ENCODE measurements at regions not wholly inside any gene's neighbourhood (a gene's known extent, or its start where the extent isn't known, plus 50 kb on each side); places are given as distances from the start of the nearest gene placed in this dataset.

DNA sequence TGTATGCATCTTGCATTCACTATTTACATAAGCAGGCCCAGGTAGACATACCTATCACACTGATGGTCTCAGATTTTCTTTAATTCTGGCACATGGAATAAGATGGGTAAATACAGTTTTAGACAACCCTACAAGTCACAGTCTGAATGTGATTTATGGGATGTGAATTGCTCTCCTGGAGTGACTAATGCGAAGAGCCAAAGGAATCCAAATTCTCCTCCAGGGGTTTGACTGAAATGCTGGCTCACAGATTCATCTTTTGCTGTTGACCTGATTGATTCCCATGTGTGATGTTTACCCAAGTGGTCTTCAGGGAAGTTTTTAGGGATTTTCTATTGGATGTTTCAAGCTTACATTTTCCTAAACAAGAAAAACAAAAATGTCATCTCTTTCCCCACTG, 277.9 kb upstream of the MON1B start:
- TF ChIP-seq, protein P1, sequence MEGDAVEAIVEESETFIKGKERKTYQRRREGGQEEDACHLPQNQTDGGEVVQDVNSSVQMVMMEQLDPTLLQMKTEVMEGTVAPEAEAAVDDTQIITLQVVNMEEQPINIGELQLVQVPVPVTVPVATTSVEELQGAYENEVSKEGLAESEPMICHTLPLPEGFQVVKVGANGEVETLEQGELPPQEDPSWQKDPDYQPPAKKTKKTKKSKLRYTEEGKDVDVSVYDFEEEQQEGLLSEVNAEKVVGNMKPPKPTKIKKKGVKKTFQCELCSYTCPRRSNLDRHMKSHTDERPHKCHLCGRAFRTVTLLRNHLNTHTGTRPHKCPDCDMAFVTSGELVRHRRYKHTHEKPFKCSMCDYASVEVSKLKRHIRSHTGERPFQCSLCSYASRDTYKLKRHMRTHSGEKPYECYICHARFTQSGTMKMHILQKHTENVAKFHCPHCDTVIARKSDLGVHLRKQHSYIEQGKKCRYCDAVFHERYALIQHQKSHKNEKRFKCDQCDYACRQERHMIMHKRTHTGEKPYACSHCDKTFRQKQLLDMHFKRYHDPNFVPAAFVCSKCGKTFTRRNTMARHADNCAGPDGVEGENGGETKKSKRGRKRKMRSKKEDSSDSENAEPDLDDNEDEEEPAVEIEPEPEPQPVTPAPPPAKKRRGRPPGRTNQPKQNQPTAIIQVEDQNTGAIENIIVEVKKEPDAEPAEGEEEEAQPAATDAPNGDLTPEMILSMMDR (conservative IDR thresholded peaks at IDR 0.05; ENCODE audit: low read length), result no peak

DNA sequence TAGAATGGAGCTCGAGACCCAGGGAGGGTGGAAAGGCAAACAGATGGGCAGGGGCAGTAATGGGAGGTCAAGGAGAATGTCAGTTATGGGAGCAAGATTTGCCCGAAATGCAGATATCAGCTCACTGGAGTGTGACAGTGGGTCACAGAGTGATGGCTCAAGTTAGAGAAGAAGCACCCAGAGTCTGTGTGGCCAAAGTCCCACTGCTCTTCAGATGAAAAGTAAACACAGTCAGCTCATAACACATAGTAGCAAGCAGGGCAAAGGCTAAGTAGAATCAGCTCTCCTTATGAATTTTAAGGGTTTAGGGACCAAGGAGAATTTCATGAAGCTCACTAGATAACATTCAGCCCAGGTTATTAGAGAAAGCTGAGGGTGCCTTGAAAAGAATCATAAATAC, 264.9 kb upstream of the MON1B start:
- TF ChIP-seq, protein P1 (conservative IDR thresholded peaks at IDR 0.05; ENCODE audit: low read length), result no peak
- DNase-seq (ENCODE audit: low read depth), result no peak
- H3K4me3 ChIP-seq (ENCODE audit: low read length), result no peak overlapping the region

More for the DNA sequence above, 277.9 kb upstream of the MON1B start:
- DNase-seq (ENCODE audit: low read depth), result peak; percentile 3
- no peak overlapping the region for H3K4me3 ChIP-seq (ENCODE audit: low read length)

DNA sequence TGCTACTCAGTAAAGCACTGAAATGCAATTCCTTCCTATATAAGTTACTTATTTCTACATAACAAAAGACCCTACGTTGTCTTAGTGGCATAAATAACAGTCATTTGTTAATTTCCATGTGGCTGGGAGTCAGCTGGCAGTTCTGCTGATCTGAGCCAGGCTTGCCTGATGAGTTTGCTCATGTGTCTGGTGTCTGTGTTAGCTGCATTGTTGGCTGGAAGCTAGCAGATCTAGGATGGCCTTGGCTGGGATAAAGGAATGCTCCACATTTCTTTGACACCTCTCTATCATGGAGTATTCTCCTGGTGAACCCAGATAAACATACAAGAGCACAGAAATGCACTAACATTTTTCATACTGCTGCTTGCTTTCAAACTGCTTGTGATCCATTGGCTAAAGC, 264.4 kb upstream of the MON1B start:
- DNase-seq (ENCODE audit: low read depth), result no peak
- TF ChIP-seq, protein P1 (conservative IDR thresholded peaks at IDR 0.05; ENCODE audit: low read length), result no peak
- H3K4me3 ChIP-seq (ENCODE audit: low read length), result no peak overlapping the region

DNA sequence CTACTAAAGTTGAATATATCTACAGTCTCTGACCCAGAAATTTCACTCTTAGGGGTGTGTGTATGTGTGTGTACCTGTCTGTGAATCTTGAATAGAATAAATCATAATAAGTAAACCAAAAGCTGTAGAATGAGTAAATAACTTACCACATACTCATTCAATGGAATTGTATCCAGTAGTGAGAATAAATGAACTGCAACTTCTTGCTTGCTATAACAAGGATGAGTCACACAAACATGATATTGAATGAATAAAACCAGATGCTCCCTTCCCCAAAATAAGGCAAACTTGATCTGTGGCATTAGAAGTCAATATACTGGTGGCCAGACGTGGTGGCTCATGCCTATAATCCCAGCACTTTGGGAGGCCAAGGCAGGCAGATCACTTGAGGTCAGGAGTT, 259.8 kb upstream of the MON1B start:
- TF ChIP-seq, protein P1 (conservative IDR thresholded peaks at IDR 0.05; ENCODE audit: low read length), result no peak
- DNase-seq (ENCODE audit: low read depth), result peak; percentile 36
- H3K4me3 ChIP-seq (ENCODE audit: low read length), result no peak overlapping the region

DNA sequence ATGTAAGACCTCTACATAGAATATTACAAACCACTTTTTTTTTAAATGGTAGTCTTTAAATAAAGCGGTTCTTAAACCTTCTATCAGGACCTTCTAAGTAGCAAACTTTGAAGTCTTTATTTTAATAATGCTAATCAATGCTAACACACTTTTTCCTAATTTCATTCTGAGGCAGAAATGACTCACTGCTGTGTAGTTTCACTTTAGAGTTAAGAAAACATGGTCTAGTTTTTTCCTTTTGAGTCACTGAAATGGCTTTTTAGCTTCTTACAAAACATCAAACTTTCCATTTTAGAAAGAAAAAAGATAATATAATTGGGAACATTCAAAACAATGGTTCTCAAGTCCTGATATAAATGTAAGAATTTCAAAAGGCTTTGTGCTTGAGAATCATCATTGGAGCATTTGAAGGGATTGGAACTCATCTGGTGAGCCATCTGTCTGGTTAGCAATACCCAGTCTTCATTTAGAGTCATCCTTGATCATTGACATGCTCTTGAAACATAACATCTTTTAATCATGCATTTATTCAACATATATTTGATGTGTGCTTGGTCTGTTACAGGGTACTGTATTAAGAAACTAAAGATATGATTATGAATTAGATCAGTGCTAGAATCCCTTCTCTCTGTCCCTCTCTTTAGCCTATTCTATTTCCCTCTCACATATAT, 258.3 kb upstream of the MON1B start:
- H3K4me3 ChIP-seq (ENCODE audit: low read length), result no peak overlapping the region
- TF ChIP-seq, protein P1 (conservative IDR thresholded peaks at IDR 0.05; ENCODE audit: low read length), result no peak
- no peak for DNase-seq (ENCODE audit: low read depth)

DNA sequence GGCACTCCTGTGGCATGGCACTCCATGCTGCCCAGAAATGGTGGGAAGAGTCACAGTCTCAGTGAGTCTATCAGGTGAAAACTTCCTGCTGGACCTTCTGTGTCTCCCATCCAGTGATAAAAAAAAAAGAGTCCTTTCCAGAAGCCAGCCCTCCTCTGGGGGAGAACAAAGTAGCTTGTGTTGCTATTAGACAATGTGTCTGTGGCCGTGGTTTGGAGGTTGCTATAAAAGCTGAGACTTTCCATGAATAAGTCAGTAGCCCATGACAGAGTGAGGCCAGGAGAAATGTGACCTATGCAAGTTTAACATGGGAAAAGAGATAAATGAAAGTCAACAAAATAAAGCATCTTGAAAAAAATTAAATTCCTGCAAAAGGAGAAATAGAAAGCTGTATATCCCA, 250.7 kb upstream of the MON1B start:
- H3K4me3 ChIP-seq (ENCODE audit: low read length), result no peak overlapping the region
- TF ChIP-seq, protein P1 (conservative IDR thresholded peaks at IDR 0.05; ENCODE audit: low read length), result no peak
- no peak for DNase-seq (ENCODE audit: low read depth)

DNA sequence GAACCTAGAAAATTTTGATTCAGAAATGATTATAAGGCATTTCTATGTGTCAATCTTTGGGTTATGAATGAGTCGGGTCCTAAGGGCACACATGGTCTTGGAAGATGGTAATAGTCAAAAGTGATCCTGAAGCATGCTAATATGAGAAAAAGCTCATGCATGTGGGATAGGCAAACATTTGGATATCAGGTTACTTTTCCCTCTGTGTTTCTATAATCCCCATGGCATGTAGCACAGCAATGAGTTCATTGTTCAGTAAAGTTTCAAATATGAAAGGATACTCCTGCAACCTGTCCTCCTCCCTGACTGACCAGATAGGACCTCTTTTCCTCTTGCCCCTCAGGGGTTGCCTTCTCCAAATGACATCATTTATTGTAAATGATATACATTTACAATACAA, 249.9 kb upstream of the MON1B start:
- DNase-seq (ENCODE audit: low read depth), result no peak
- H3K4me3 ChIP-seq (ENCODE audit: low read length), result no peak overlapping the region
- TF ChIP-seq, protein P1 (conservative IDR thresholded peaks at IDR 0.05; ENCODE audit: low read length), result no peak
